Subcutaneous abdominal adipose tissue (tissue), 5 donors: ENCODE measurements at regions not wholly inside any gene's neighbourhood (a gene's known extent, or its start where the extent isn't known, plus 50 kb on each side); places are given as distances from the start of the nearest gene placed in this dataset.

Source experiments
- H3K27ac ChIP-seq: one replicate; pipeline ENCODE4 v1.7.0; 2013; ENCODE audit warnings: low read depth, mild to moderate bottlenecking, inconsistent platforms, low read length, moderate library complexity
- H3K27me3 ChIP-seq, 5 donors: one replicate each; pipeline ENCODE4 v1.7.0; 2013; ENCODE audit warnings: low read length in 5 of 5, inconsistent platforms in 1 of 5; ENCODE audit not compliant: control insufficient read depth in 5 of 5, insufficient read depth in 4 of 5
- H3K36me3 ChIP-seq, 5 donors: one replicate each; pipeline ENCODE4 v1.7.0; 2013; ENCODE audit warnings: low read length in 5 of 5; ENCODE audit not compliant: control insufficient read depth in 5 of 5, insufficient read depth in 5 of 5
- H3K4me1 ChIP-seq, 5 donors: one replicate each; pipeline ENCODE4 v1.7.0; 2013; ENCODE audit warnings: low read length in 5 of 5, mild to moderate bottlenecking in 3 of 5, moderate library complexity in 1 of 5; ENCODE audit not compliant: control insufficient read depth in 5 of 5, insufficient read depth in 5 of 5
- H3K4me3 ChIP-seq, 5 donors: one replicate each; pipeline ENCODE4 v1.7.0; 2013; ENCODE audit warnings: low read length in 5 of 5, low read depth in 1 of 5
- H3K9ac ChIP-seq, 5 donors: one replicate each; pipeline ENCODE4 v1.7.0; 2013; ENCODE audit warnings: low read length in 5 of 5, mild to moderate bottlenecking in 4 of 5, moderate library complexity in 3 of 5
- H3K9me3 ChIP-seq, 5 donors: one replicate each; pipeline ENCODE4 v1.7.0; 2013; ENCODE audit warnings: low read length in 5 of 5; ENCODE audit not compliant: control insufficient read depth in 5 of 5
- donor health status: healthy.
- donor health status: healthy.
- donor health status: healthy.
- donor health status: healthy.
- donor health status: healthy.

DNA sequence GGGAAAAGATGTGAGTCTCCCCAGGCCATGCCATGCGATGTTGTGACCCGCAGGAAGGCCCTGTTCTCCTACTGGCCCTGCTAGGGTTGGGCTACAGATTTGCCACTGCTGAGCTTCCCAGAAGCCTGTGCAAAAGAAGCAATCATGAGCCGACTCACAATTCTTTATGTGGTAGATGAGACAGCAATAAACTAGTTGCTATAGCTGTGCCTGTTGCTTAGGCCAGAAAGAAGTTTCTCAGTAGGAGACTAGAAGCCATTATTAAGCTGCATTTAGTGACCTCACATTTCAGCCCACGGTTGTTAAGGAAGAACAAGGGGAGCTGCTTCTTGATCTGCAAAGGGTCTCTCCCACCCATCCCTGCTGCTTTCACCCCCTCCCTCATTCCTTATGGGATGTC lies 239.4 kb upstream of the CRY1 start:
- Histone ChIP-seq H3K27ac (no peak overlapping the region), H3K9me3 (no peaks in the 10 kb centered on the region), H3K9ac (no peak overlapping the region), H3K36me3 (no peaks in the 10 kb centered on the region), H3K4me3 (no peak overlapping the region), H3K4me1 (no peaks in the 10 kb centered on the region), H3K27me3 (peaks cover 0 to 14% (median 6%) of the 10 kb centered on the region in 5 donors)

DNA sequence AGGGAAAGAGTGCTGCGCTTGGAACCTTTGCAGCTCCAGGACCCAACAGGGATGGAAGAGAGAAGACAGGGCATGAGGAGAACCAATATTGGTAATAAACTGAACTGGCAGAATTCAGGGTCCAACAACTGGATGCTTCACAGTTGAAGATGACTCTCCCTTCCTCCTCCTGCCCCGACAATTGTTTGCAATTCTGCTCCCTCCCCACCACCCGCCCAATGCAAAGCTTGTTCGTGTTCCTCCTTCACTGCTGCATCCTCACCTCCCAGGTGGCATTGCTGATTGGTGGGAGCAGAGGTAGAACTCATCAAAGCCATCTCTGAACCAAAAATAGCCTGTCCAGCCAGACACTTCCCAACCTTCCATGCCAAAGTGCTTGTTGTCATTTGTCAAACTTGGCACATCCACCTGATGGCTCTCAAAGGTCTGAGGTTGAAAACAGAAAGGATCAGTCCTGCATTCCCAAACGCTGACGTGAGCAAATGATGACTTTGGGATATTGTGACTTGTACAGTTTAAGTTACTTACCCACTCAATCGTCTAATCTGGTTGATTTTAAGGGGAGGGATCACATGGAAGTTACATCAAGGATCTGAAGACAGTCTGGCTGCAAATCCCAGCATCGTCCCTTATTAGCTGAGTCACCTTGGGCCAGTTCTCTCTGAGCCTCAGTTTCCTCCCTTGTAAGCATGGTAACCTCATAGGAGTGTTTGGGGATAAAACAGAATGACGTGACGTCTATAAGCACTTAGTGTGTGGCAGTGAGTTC lies 242.6 kb upstream of the CRY1 start:
- Histone ChIP-seq H3K4me1 (no peaks in the 10 kb centered on the region), H3K27ac (no peak overlapping the region), H3K4me3 (no peak overlapping the region), H3K9ac (no peak overlapping the region), H3K9me3 (no peaks in the 10 kb centered on the region), H3K36me3 (no peaks in the 10 kb centered on the region), H3K27me3 (peaks cover 0 to 15% (median 6%) of the 10 kb centered on the region in 5 donors)

DNA sequence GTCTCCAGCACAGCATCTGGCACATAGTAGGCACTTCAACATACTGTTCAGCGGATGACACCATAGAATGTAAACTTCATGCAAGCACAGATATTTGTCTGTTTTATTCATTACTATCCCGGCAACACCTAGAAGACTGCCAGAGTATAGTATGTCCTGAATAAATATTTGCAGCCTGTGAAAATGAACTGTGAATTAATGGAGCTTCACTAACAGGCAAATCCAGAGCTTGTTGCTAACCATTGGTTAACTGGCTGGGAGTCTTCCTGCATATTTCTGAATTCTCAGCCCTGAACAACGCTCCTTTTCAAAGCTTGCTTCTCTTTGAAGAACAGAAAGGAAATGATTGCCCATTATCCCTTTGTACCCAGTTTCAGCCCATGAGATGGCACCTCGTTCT lies 243.3 kb upstream of the CRY1 start:
- no peak overlapping the region for H3K4me3 ChIP-seq

DNA sequence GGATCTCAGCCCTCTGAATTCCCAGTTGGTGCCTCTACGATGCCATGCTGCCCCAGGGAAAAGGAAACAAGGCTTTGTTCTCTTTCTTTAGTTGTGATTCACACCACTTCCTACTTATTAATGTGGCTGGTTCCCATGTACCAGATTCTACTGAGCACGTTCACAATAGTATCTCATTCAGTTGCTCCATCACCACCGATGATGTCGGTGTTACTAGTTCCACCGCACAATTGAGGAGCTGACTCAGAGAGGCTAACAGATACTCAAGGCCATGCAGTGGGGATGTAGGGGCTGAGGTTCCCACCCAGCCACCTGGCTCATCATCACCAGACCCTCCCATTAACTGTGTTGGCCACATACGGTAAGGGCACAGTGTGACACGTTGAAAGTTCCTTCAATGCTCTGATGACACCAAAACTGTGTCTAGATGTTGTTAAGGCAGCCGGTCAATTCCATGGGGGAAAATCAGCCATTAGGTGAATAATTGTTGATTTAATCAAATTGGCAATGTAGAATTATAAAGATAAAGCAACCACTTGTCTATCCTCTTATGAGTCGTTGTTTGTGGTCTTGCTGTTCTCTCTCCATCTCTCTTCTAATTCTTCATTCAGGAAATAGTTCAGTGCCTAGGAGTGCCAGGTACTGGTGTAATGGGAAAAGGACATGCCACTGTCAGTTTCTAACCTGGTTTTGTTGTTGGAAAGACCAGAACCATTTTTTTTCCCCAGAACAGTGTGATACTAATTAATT lies 244.2 kb upstream of the CRY1 start:
- H3K9ac ChIP-seq = no peak overlapping the region

More for the DNA sequence above, 243.3 kb upstream of the CRY1 start:
- no peaks in the 10 kb centered on the region for H3K9me3 ChIP-seq
- no peaks in the 10 kb centered on the region for H3K4me1 ChIP-seq
- no peaks in the 10 kb centered on the region for H3K36me3 ChIP-seq
- H3K27me3 ChIP-seq = peaks cover 0 to 13% (median 0%) of the 10 kb centered on the region in 5 donors
- no peak overlapping the region for H3K9ac ChIP-seq
- H3K27ac ChIP-seq = no peak overlapping the region

DNA sequence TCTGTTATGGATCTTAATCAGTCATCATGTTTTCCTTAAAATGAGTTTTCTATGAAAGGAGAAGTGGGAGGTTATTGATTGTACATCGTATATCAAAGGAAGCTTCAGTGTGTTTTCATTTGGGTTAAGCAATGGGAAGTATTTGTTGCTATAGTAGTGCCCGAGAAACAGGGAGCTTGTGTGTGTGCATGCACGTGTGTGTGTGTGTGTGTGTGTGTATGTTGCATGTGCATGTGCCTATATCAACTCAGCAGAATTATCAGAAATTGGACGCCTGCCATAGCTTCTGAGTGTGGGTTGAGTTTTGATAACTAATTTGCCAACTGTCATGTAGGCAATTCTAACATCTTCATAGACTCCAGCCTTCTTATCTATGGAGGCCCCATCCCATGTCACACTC lies 246.1 kb upstream of the CRY1 start:
- H3K9me3 ChIP-seq = peaks cover 0 to 3% (median 0%) of the 10 kb centered on the region in 5 donors
- peaks cover 0 to 15% (median 0%) of the 10 kb centered on the region in 5 donors for H3K27me3 ChIP-seq
- no peak overlapping the region for H3K27ac ChIP-seq
- no peak overlapping the region for H3K4me3 ChIP-seq
- H3K9ac ChIP-seq = no peak overlapping the region
- H3K36me3 ChIP-seq = no peaks in the 10 kb centered on the region
- H3K4me1 ChIP-seq = no peaks in the 10 kb centered on the region

More for the DNA sequence above, 244.2 kb upstream of the CRY1 start:
- Histone ChIP-seq H3K27me3 (peaks cover 0 to 17% (median 0%) of the 10 kb centered on the region in 5 donors), H3K27ac (no peak overlapping the region), H3K36me3 (no peaks in the 10 kb centered on the region), H3K4me1 (no peaks in the 10 kb centered on the region), H3K9me3 (peaks cover 0 to 3% (median 0%) of the 10 kb centered on the region in 5 donors), H3K4me3 (no peak overlapping the region)

DNA sequence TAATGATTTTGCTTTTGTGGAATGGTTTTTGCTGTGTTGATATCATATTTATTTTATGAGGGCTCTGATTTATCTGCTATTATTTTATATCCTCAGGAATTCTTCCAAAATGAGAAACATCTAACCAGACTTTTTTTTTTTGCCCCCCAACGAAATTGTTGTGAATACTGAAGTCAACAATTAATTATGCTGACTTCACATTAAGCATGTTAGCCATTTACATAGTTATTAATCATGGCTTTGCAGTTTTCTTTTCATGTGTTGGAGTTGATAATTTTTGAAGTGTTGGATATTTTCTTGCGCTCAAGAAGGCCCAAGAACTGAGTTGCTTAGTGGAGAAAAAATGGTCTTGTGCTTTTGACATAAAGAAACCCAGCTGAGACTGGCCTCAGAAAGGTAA lies 246.6 kb upstream of the CRY1 start:
- H3K27me3 ChIP-seq = peaks cover 0 to 15% (median 0%) of the 10 kb centered on the region in 5 donors
- peaks cover 0 to 3% (median 0%) of the 10 kb centered on the region in 5 donors for H3K9me3 ChIP-seq
- H3K27ac ChIP-seq = no peak overlapping the region
- no peaks in the 10 kb centered on the region for H3K36me3 ChIP-seq
- no peaks in the 10 kb centered on the region for H3K4me1 ChIP-seq
- H3K9ac ChIP-seq = no peak overlapping the region
- no peak overlapping the region for H3K4me3 ChIP-seq

DNA sequence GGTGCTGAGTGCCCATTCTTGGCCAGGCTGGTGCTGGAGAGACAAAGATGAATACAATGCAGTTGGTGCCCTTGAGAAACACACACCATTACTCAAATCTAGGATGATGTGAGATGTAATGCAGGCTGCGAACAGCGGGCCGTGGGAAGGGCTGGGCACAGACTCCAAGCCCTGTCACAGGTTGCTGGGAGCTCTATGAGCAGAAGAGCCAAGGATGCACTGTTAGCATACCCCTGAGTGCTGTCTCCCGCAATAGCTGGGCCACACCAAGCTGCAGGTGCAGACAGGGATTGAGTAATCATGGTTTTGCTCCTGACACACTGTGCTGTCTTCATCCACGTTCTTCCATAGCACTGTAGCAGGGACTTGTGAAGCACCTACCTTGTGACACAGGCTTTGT lies 247.5 kb upstream of the CRY1 start:
- no peaks in the 10 kb centered on the region for H3K4me1 ChIP-seq

DNA sequence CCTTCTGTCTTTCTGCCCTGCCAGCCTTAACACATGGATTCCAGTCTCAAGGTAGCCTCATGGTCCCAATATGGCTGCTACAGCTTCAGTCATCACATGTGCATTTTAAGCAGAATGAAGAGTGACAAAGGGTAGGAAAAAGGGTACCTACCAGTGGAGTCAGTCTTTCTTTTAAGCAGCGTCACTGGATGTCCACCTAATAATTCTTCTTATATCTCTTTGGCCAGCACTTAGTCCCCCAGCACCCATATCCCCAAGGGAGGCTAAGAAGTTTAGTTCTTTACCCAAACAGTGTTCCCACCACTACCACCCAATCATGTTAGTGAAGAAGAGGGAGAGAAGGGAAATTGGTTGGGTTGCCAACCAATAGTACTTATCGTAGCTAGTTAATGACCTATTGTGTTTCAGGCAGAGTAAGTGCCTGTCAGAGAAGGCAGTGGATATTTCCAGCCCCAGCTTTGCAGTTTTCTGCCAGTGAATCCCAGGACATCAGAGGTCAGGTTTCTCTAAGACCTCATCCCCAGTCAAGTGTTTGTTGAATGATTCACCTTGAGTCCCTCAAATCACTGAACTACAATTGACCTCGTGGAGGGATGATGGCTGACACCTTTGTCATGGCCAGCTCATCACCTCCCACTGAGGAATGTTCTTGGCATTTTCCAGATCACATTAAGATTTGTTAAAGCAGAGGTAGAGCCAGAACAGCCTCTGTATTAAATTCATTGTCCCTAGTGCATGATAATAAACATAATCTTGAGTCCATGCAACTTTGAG lies 250.9 kb upstream of the CRY1 start:
- Histone ChIP-seq H3K4me3 (no peak overlapping the region), H3K9me3 (peaks cover 0 to 6% (median 4%) of the 10 kb centered on the region in 5 donors), H3K27me3 (peaks cover 0 to 12% (median 0%) of the 10 kb centered on the region in 5 donors), H3K9ac (no peak overlapping the region), H3K27ac (no peak overlapping the region), H3K36me3 (no peaks in the 10 kb centered on the region), H3K4me1 (no peaks in the 10 kb centered on the region)

More for the DNA sequence above, 247.5 kb upstream of the CRY1 start:
- Histone ChIP-seq H3K4me3 (no peak overlapping the region), H3K27ac (no peak overlapping the region), H3K9me3 (peaks cover 0 to 3% (median 0%) of the 10 kb centered on the region in 5 donors), H3K9ac (no peak overlapping the region), H3K36me3 (no peaks in the 10 kb centered on the region), H3K27me3 (peaks cover 0 to 15% (median 0%) of the 10 kb centered on the region in 5 donors)

DNA sequence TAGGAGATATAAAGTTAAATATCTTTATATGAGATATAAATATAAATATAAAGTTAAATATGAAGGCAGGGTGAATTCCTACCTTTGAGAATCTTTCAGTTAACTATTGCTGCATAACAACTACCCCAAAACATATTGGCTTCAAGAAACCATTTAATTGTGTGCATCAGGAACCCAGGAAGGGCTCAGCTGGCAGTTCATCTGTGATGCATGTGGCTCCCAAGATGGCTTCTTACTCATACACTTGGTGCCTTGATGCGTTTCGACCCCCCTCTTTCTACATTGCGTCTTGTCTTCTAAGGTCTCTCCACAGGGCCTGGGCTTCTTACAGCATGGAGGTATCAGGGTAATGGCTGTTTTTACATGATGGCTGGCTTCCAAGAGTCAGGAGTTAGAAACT lies 253.9 kb upstream of the CRY1 start:
- peaks cover 0 to 5% (median 0%) of the 10 kb centered on the region in 5 donors for H3K27me3 ChIP-seq
- no peak overlapping the region for H3K4me3 ChIP-seq
- H3K27ac ChIP-seq = no peak overlapping the region
- peaks cover 0 to 6% (median 4%) of the 10 kb centered on the region in 5 donors for H3K9me3 ChIP-seq
- no peak overlapping the region for H3K9ac ChIP-seq
- peaks cover 0 to 11% (median 5%) of the 10 kb centered on the region in 5 donors for H3K4me1 ChIP-seq
- H3K36me3 ChIP-seq = no peaks in the 10 kb centered on the region
